H7 (cell line): ENCODE measurements at regions not wholly inside any gene's neighbourhood (a gene's known extent, or its start where the extent isn't known, plus 50 kb on each side); places are given as distances from the start of the nearest gene placed in this dataset.
"Not testable (repeated sequence)": the region's sequence is repeated elsewhere in the genome, so short reads cannot be mapped to it uniquely, and the experiment has no call there.

Experiments used
- DNase-seq: peaks from one replicate; pipeline ENCODE4 v3.0.0; 2012
- H3K27me3 ChIP-seq: 2 replicates; pipeline ENCODE4 v1.6.0; 2011; ENCODE audit warnings: mild to moderate bottlenecking, low read length; ENCODE audit not compliant: control insufficient read depth, insufficient read depth
- H3K36me3 ChIP-seq: replicated peaks from 2 replicates; pipeline ENCODE4 v1.5.1; 2011; ENCODE audit warnings: low read length; ENCODE audit not compliant: control insufficient read depth, insufficient read depth
- H3K4me3 ChIP-seq: 2 replicates; pipeline ENCODE4 v1.5.1; 2011; ENCODE audit warnings: low read depth, mild to moderate bottlenecking, control low read depth, low read length, moderate library complexity; ENCODE audit not compliant: insufficient read depth

- Histone ChIP-seq H3K36me3 (no peaks in the 10 kb centered on the region), H3K27me3 (no peaks in the 10 kb centered on the region), H3K4me3 (no peak overlapping the region)
- DNase-seq, result no peak
Measured at GRCh38 chrX:138150709-138151108, 560.8 kb downstream of the FGF13 start.

GRCh38 chrX:138157850-138158249 is 553.7 kb downstream of the FGF13 start:
- H3K36me3 ChIP-seq, result no peaks in the 10 kb centered on the region
- no peak for DNase-seq
- no peak overlapping the region for H3K4me3 ChIP-seq
- H3K27me3 ChIP-seq, result no peaks in the 10 kb centered on the region

GRCh38 chrX:138191998-138192397 is 519.5 kb downstream of the FGF13 start:
- peak; percentile 14 for DNase-seq
- H3K27me3 ChIP-seq, result no peaks in the 10 kb centered on the region
- H3K4me3 ChIP-seq, result no peak overlapping the region
- no peaks in the 10 kb centered on the region for H3K36me3 ChIP-seq

GRCh38 chrX:138229718-138230117 is 481.8 kb downstream of the FGF13 start:
- Histone ChIP-seq H3K36me3 (no peaks in the 10 kb centered on the region; the same call in 1 of the 2 replicates), H3K27me3 (no peaks in the 10 kb centered on the region), H3K4me3 (no peak overlapping the region)
- no peak for DNase-seq

GRCh38 chrX:138240266-138240665 is 471.3 kb downstream of the FGF13 start:
- H3K36me3 ChIP-seq, result no peaks in the 10 kb centered on the region
- no peak for DNase-seq
- no peaks in the 10 kb centered on the region for H3K27me3 ChIP-seq
- no peak overlapping the region for H3K4me3 ChIP-seq

GRCh38 chrX:138254001-138254400 is 457.5 kb downstream of the FGF13 start:
- H3K27me3 ChIP-seq, result no peaks in the 10 kb centered on the region
- no peak for DNase-seq
- no peaks in the 10 kb centered on the region for H3K36me3 ChIP-seq
- no peak overlapping the region for H3K4me3 ChIP-seq

- Histone ChIP-seq H3K27me3 (no peaks in the 10 kb centered on the region), H3K4me3 (no peak overlapping the region), H3K36me3 (no peaks in the 10 kb centered on the region)
- no peak for DNase-seq
Measured at GRCh38 chrX:138255373-138255772, 456.1 kb downstream of the FGF13 start.

GRCh38 chrX:138264095-138264494 is 447.4 kb downstream of the FGF13 start:
- not testable (repeated sequence) for H3K36me3 ChIP-seq, H3K27me3 ChIP-seq, DNase-seq, H3K4me3 ChIP-seq

GRCh38 chrX:138270931-138271330 is 440.6 kb downstream of the FGF13 start:
- Histone ChIP-seq H3K36me3 (no peaks in the 10 kb centered on the region), H3K27me3 (no peaks in the 10 kb centered on the region), H3K4me3 (no peak overlapping the region)
- no peak for DNase-seq

- not testable (repeated sequence) for H3K4me3 ChIP-seq, H3K36me3 ChIP-seq, H3K27me3 ChIP-seq, DNase-seq
Measured at GRCh38 chrX:138282598-138283150, 428.8 kb downstream of the FGF13 start.

- Histone ChIP-seq H3K27me3 (no peaks in the 10 kb centered on the region), H3K4me3 (no peak overlapping the region), H3K36me3 (no peaks in the 10 kb centered on the region)
- DNase-seq, result no peak
Measured at GRCh38 chrX:138287205-138287877, 424.2 kb downstream of the FGF13 start.

GRCh38 chrX:138294951-138295350 is 416.6 kb downstream of the FGF13 start:
- DNase-seq, result no peak
- Histone ChIP-seq H3K27me3 (no peaks in the 10 kb centered on the region), H3K36me3 (no peaks in the 10 kb centered on the region), H3K4me3 (no peak overlapping the region)

- no peaks in the 10 kb centered on the region for H3K27me3 ChIP-seq
- DNase-seq, result no peak
- H3K36me3 ChIP-seq, result no peaks in the 10 kb centered on the region
- no peak overlapping the region for H3K4me3 ChIP-seq
Measured at GRCh38 chrX:138298268-138298667, 413.2 kb downstream of the FGF13 start.

GRCh38 chrX:138345801-138346200 is 365.7 kb downstream of the FGF13 start:
- no peak overlapping the region for H3K4me3 ChIP-seq
- no peak for DNase-seq
- no peaks in the 10 kb centered on the region for H3K36me3 ChIP-seq
- H3K27me3 ChIP-seq, result no peaks in the 10 kb centered on the region

GRCh38 chrX:138349351-138349750 is 362.2 kb downstream of the FGF13 start:
- Histone ChIP-seq H3K4me3 (no peak overlapping the region), H3K36me3 (no peaks in the 10 kb centered on the region), H3K27me3 (no peaks in the 10 kb centered on the region)
- DNase-seq, result peak; percentile 1

- no peaks in the 10 kb centered on the region for H3K36me3 ChIP-seq
- no peaks in the 10 kb centered on the region for H3K27me3 ChIP-seq
- no peak overlapping the region for H3K4me3 ChIP-seq
- DNase-seq, result no peak
Measured at GRCh38 chrX:138378876-138379275, 332.6 kb downstream of the FGF13 start.
